ENCODE measurements at regions not wholly inside any gene's neighbourhood (a gene's known extent, or its start where the extent isn't known, plus 50 kb on each side); places are given as distances from the start of the nearest gene placed in this dataset.

GRCh38 chr11:100592619-100593260, 94.3 kb upstream of the ARHGAP42 start:
- TF ChIP-seq, protein P1, sequence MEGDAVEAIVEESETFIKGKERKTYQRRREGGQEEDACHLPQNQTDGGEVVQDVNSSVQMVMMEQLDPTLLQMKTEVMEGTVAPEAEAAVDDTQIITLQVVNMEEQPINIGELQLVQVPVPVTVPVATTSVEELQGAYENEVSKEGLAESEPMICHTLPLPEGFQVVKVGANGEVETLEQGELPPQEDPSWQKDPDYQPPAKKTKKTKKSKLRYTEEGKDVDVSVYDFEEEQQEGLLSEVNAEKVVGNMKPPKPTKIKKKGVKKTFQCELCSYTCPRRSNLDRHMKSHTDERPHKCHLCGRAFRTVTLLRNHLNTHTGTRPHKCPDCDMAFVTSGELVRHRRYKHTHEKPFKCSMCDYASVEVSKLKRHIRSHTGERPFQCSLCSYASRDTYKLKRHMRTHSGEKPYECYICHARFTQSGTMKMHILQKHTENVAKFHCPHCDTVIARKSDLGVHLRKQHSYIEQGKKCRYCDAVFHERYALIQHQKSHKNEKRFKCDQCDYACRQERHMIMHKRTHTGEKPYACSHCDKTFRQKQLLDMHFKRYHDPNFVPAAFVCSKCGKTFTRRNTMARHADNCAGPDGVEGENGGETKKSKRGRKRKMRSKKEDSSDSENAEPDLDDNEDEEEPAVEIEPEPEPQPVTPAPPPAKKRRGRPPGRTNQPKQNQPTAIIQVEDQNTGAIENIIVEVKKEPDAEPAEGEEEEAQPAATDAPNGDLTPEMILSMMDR (conservative IDR thresholded peaks at IDR 0.05 in 1 of 2, IDR thresholded peaks at IDR 0.05 in 1 of 2; ENCODE audit: low read depth in 1 of 2, low read length in 2 of 2): no peak
- TF ChIP-seq EZH2 (IDR thresholded peaks at IDR 0.05; ENCODE audit: low read length, missing control alignments): no peak
